Activated CD8-positive, alpha-beta memory T cell treated with anti-CD3 and anti-CD28 coated beads for 1 hour (primary cell): ENCODE measurements at regions not wholly inside any gene's neighbourhood (a gene's known extent, or its start where the extent isn't known, plus 50 kb on each side); places are given as distances from the start of the nearest gene placed in this dataset.
"Not testable (repeated sequence)": the region's sequence is repeated elsewhere in the genome, so short reads cannot be mapped to it uniquely, and the experiment has no call there.

Source experiments
- DNase-seq, 2 donors: peaks; one replicate each; pipeline ENCODE4 v3.0.0-alpha.2; 2020; ENCODE audit warnings: low read depth in 1 of 2; ENCODE audit errors: extremely low read depth in 1 of 2

DNA sequence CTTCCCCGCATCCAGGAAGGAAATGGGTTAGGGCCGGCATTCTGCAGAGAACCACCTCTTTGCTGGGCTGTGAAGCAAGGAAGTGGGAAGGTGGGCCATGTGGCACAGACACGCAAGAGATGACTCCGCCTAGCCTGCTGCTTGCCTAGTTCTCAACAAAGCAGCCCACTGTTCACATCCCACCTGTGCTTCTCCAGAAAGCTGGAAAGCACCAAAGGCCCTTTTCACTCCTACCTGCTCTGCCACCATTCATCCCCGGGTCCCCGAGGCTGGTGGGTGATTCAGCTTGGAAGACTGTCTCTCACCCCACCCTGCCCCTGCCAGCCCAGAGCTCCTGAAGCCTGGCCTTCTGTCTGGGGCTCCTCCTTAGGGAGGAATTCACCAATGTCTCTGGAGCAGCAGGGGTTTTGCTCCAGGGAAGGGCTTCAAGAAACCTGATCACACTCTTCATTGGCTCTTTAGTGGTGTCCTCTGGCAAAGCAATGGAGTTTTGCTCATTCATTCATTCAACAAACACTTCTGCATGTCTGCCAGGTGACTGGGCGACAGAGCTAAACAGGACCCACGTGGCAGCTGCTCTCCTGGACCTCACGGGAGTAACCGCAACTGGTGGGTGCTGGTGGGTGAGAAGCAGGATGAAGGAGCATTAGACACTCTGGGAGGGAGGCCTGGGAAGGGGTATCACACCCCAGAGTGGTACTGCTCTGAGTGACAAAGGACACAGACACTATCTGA, 145.4 kb upstream of the TLE3 start:
- DNase-seq: no peak

DNA sequence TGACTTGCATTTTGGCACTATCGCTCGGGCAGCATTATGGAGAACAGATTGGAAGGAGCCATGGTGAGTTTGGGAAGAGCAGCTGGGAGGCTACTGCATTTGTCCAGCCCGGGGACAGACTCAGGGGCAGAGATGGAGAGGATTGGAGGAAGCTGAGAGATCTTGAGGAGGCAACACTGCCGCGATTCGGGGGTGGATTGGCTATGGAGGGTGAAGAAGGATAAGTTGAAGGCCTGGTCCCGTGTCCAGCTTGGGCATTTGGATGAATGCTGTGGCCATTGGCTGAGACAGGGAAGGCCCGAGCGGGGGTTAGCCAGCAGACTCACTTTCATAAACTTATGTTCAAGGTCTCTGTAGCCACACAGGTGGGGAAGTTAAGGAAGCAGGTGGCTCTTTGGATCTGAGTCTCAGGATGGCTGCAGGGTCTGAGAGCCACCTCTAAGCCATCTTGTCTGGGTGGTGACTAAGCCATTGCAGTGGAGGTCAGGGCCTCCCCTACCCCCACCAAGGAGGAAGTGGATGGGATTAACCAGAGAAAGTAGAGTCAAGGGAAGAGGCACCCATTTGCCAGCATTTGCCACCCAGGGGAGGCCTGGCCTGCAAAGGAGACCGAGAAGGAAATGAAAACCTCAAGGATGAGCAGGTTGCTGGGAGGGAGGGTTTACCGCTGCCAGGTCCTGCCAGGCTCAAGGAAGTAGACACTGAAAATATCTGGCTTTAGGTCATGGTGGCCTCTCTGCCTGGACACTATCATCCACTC, 144.0 kb upstream of the TLE3 start:
- DNase-seq: no peak

DNA sequence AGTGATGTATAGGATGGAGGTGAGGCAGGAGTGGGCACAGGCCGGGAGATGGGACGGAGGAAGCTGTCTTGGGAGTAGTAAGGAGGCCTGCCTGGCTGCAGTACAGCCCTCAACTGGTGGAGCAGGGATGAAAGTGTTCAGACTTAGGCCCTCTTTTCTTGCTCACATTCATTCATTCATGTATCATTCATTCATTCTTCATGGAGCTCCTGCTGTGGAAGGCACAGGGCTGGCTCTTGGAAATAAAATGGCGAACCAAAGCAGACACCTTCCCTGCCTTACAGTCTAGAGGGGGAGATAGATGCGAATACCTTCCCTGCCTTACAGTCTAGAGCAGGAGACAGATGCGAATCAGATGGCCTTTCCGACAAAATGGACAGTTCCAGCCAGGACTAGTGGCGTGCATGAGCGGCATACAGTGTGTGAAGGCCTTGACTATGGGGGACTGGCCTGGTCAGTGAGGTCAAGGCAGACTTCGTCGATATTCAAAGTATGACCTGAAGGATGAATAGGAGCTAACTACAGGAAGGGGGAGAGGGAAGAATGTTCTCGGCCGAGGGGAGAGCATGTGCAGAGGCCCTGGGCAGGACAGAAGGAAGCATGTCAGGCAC, 143.2 kb upstream of the TLE3 start:
- DNase-seq: no peak

DNA sequence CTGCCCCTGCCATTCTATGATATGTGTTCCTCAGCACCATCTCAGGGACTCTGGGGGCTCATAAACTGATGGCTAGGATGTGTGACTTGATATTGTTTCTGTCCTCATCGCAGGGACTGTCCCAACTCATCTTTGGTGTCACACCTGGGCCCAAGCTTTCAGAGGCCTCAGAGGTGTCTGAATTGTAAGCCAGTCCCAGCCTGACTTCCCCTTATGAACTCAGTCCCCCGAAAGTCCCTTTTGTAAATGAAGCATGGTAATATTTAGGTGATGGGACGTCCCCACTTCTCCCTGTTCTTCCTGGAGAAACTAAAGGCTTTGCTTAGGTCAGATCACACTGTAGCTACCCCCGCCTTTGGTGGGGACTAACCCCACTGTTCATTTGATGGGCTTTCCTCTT, 142.4 kb upstream of the TLE3 start:
- DNase-seq: no peak

DNA sequence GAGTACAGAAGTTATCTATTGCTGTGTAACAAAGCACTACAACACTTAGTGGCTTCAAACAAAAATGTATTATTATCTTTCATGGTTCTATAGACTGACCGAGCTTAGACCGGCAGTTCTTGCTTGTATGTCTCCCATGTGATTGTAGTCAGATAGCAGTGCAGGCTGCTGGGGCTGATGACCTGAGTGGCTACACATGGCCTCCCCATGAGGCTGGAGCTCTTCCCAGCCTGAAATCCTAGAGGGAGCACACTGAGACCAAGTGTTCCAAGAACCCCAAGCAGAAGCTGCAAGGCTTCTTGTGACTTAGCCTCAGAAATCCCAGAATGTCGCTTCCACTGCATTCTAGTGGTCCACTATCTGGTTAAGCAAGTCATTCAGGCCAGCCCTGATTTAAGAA, 141.2 kb upstream of the TLE3 start:
- no peak for DNase-seq

DNA sequence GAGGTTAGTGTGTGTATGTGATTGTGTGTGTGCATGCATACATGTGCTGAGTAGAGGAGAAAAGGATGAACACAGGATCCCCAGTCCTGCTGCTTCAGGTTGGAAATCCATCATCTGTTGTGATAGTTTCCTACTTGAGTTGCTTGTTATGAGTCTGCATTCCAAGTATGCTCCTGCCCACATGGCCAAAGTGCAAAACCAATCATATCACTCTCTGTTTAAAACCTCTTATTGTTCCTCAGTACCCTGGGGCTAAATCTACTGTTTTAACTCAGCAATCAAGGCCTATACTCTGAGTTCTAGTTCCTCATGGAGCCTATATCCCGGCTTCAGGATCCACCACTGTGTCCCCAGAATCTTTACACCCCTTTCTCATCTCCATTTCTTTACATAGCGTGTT, 139.9 kb upstream of the TLE3 start:
- no peak for DNase-seq

DNA sequence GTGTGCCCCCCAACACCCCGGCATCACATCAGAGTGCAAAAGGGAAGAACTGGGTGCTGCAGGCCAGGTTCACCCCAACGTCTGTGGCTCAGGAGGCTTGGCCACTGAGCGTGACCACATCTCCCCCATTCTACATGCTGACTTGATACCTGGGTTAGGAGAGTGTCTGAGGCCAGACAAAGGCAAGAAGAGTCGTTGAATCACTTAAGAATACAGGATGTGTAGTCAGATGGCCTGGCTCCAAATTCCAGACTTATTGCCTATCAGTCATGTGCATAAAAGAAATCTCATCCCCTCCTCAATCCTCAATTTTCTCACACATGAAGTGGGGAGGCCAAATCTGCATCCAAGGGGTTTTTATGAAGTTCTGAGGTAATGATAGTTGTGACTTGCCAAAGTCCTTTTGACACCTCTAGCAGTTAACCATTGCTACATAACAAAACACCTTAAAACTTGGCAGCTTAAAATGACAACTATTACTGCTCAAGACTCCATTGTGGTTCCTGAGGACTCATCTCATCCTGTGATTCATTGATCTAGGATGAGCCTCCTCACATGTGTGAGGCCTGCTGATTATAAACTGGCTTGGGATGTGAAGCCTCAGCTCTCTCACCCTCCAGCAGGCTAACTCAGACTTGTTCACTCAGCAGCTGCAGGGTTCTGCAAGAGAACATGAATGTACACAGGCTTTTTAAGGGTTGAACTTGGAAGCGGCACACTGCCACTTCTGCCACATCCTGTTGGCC, 138.8 kb upstream of the TLE3 start:
- no peak for DNase-seq

DNA sequence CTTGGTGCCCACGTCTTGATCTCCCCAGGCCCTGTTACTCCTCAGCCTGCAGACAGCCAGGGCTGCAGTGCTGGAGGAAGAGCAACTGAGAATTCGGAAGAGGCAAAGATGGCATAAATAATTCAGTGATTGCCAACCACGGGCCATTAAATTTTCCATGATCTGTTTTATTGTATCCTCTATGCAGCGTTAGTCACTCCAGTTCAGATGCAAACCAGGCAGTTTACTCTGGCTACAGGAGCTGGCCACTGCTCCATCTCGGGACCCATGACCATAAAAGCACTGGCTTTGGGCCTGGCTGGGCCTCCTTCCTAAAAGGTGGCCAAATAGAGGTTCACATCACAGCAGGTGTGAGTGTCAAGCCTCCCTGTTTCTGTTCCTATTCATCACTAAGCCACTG, 137.6 kb upstream of the TLE3 start:
- DNase-seq: no peak

DNA sequence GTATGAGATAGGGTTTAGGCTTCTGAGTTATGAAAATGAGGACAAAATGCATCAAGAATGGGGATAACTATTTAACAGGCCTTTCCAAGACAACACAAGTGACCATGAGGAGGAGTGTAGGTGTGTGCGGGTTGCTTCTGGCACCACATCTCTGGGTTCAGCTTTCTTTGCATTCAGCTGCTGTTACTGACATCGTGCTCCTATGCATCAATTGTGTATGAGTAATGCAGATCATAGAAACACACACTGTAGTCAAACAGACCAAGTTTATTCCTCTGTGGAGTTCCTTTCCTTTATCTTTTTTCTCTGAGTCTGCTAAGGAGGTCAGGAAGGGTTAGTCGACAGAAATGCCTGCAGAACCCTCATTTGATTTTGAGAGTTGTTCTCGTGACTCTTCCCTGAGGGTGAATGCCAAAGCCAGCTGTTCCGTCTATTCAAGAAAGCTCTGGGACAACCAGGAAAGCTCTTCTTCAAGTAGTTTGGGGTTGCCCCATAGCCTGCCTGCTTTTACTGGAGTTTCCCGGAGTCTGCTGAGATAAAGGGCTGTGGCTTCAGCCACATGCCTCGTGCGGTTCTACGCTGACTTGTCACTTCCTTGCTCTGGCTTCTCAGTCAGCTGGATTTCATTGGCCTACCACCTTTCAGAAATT, 136.7 kb upstream of the TLE3 start:
- DNase-seq: no peak

DNA sequence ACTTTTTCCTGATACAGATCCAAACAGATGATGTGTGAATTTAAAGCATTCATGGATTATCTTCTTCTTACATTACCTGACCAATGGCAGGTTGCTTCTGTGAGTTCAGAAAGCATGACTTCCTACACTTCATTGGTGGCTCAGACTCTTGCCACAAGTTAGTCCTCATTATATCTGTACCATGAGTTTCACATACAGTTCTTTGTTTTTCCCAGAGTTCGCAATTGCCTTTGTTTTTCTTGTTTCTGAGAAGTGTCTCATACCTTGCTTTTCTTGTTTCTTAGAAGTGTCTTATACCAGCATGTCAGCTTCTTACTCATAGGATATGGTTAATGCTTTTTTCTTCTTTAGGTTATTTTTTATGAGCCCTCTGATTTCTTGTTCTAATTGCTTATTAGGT, 133.8 kb upstream of the TLE3 start:
- DNase-seq: no peak

DNA sequence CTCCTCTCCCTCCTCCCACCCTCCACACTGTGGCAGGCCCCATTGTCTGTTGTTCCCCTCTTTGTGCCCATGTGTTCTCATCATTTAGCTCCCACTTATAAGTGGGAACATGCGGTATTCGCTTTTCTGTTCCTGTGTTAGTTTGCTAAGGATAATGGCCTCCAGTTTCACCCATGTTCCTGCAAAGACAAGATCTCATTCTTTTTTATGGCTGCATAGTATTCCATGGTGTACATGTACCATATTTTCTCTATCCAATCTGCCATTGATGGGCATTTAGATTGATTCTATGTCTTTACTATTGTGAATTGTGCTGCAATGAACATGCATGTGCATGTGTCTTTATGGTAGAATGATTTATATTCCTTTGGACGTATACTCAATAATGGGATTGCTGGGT, 130.2 kb upstream of the TLE3 start:
- not testable (repeated sequence) for DNase-seq

DNA sequence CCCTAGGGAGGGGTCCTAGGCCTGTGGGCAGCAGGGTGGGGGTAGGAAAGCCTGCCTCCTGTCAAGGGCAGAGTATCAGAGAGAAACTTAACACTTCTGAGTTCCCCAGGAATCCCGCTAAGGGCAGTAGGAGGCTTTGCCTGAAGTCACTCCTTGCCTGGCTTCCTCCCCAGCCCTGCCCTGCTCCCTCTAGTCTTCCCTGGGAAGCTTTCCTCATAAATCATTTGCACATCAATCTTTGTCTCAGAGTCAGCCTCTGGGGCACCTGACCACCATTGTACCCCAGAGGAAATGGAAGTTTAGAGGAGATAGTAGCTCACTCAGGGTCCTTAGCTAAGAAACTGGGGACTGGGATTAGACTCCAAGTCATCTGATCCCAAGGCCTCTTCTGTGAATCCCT, 129.4 kb upstream of the TLE3 start:
- no peak for DNase-seq

DNA sequence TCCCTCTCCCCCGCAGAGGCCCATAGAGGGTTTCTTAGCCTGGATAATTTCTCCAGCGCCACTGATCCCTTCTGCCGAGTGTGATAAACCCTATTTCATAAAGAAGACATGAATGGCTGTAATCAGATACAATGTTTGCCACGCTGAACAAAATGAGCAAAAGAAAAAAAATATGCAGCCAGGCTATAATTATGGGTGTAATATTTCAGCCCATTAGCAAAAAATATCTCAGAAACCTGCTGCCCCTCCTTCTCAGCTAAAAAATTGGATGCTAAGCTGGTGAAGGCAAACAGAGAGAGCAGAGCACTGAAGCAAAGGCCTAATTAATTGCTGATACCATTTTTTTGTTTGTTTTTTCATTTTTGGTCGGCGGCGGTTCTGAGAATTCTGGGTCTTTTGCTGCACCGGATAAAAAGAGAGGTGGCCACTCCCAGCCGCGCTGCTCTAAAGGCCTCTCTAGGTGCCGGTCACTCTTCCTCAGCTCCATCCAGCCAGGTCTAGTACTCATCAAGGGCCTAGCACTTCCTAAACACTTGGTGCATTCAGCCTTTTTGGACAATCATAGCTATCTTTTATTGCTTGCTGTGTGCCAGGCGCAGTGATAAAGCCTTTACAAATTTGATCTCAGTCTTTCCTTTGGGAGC, 128.7 kb upstream of the TLE3 start:
- no peak for DNase-seq

DNA sequence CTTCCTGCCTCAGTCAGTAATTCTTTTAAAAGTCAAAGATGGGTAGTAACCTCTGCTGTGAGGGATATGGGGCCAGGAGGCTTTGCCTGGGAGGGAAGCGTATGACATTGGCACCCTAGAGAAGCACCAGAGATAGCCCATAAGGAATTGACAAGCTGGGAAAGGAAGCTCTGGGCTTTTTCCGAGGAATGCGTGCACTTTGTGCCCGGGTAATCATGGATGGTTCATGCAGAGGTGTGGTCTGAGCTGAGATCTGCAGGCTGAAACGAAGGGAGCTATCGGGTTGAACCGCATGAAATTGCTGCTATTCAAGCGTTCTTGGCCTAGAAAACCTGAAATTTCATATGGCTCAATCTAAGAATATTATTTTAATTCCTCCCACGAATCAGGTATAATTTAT, 127.7 kb upstream of the TLE3 start:
- no peak for DNase-seq

DNA sequence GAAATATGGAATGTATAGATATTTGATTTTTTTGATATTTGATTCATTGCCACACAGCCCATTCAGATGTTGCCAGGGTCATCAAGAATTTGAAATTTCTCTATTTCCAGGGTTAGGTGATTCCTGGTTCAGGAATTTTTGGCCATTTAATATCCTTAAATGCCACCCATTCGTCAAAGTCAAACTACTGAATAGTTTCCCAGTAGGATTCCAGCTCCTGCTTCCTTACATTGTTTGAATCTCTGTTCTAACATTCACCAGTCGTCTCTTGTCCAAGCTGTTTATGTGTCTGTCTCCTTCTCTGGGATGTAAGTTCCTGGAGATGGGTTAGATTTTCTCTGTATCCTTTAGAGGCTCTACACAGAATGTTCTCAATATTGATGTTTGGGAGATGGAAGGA, 124.9 kb upstream of the TLE3 start:
- no peak for DNase-seq

DNA sequence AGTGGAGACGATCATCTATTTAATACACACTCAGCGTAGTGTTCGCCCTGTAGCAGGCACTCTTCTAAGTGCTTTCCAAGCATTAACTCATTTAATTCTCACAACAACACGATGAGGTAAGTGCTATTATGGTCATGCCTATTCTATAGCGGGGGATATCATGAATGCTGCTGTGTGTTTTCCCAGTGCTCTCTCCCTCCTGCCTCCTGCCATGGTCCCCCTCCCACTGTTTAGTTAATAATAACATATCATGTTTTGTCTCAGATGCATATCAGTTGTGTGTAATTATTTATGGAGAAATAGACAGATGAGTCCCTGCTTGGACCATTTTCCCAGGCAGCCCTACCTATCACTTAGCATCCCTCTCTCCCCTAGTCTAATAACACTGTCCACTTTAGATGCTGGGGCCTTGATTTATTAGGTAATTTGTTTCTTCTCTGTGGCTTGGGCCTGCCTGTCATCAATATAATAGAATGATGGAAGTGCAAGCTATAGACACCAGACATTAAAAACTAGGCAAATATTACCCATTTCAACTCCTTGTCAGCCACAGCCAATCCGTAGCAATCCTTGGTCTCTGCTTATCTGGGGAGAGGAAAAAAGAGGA, 122.9 kb upstream of the TLE3 start:
- DNase-seq: no peak

DNA sequence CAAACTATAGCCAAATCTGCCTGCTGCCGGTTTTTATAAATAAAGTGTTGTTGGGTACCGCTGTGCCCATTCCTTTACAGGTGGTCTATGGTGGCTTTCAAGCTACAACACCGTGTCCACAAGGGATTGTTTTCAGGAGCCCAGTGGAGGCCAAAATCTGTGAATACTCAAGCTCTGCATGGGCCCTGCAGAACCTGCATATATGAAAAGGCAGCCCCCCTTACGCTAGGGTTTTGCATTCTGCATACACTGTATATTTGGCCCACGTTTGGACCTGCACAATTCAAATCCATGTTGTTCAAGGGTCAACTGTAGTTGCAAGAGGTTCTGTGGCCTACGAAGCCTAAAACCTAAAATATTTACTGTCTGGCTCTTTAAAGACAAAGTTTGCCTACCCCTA, 122.2 kb upstream of the TLE3 start:
- no peak for DNase-seq

DNA sequence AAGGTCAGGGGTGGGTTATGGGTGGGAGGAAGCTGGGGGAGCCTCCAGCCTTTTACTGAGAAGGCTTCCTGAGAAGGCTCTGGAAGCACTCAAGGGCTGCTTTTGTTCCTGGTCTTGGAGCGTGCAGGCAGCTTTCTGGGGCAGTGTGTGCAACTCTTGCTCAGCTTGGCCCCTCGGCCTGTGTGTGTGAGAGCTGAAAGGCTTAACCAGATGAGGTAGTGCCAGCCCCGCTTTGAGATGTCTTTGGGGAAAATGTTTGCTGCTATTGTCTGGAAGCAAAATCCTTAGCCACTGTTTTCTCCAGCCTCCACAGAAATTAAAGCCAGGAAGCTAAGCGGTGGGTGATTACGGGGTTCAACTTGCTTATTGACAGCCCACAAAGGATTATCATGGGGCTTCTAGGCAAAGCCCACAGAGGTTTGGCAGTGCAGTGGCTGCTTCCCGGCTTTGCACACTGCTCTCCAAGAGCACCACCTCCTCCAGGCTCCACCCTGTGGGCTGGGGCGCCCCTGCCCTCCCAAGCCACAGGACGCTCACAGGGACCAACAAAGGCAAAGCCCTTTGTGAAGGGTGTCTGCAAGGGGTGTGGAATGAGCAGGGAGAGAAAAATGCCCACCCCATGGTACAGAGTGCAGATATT, 121.7 kb upstream of the TLE3 start:
- no peak for DNase-seq
